ENCODE measurements at regions not wholly inside any gene's neighbourhood (a gene's known extent, or its start where the extent isn't known, plus 50 kb on each side); places are given as distances from the start of the nearest gene placed in this dataset.
"Not testable (repeated sequence)": the region's sequence is repeated elsewhere in the genome, so short reads cannot be mapped to it uniquely, and the experiment has no call there.

DNA sequence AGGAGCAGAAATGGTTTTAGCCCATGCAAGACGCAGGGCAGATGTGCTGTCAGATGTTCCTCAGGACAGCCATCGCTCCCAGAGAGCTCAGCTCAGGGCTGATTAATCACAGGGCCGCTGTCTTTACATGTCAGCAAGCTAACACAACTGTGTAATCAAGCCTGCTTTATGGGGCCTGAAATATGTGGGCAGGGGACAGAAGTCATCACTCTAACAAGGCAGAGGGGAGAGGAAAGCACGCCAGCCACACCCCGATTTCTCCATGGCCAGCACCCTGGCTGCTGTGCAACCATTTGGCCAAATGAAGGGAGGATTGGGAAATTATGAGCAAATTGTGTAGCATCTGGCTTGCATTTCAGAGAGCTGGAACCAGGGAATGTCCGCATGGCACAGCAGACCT lies 368.8 kb downstream of the NPHP4 start:
- DNase-seq = no peak

DNA sequence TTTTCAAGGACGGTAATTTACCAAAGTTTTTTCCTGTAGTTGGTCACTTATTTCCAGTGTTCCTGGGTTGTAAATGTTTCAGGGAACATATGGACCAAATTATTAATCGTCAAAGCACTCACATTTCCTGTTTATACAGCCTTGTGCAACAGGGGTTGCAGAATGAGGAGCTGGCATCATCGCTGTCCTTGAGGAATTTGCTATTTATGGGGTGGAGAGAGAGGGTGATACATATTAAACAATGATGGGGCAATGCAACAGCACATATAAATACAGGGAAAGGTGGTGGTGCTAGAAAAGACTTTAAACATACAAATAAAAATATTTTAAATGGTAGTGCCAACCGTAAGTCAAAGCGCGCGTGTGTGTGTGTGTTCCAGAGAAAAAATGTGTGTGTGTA lies 369.8 kb downstream of the NPHP4 start:
- no peak for DNase-seq

DNA sequence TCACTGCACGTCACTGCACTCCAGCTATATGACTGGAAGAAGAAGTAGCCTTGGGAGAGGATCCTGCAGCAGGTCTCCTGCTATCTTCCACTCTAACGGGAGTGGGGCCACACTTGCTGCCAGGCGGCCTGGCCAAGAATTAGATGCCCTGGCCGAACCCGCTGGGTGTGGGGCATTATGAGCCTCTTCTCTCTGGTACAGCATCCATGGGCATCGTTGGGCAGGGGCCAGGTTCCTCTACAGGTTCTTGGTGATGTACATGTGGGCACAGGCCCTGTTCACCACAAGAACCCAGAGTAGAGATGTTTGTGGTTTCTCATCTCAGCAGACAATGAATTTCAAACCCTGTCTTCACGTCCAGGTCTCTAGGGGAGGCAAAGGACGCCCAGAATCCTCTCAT lies 370.5 kb downstream of the NPHP4 start:
- DNase-seq = no peak

DNA sequence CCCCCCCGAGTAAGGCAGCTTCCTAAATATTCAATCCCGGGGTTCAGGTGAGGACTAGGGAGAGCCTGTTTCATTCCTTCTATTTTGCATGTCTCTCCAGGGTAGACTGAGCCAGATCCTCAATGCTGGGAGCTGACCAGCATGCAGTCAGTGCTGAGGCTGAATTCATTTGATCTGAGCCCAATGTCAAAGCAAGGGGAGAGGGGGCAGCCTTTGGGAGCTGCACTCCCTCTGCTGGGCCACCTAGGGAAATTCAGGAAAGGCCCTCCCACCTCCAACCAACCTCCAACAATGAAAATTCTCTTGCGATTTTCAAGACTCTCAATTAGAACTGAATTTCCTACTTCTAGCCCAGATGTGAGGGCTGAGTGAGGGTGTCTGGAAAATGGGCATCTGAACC lies 371.2 kb downstream of the NPHP4 start:
- DNase-seq = no peak

DNA sequence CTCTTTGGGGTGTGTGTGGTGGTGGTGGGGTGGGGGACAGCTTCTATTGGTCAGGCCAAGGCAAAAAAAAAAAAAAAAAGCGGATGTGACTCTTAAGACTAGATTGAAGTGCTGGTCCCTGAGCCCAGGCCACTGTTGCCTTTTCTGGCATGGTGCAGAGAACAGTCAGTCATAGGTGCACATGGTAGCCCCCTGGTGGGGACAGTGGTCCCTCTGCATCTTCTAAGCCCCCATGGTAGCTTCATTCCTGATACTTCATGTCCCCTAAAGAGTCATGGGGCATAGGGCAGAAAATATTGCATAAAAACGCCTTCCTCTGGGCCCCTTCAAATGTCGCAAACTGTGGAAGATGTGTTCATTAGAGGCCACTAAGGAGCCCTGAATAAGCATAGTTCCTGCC lies 371.8 kb downstream of the NPHP4 start:
- DNase-seq = no peak

DNA sequence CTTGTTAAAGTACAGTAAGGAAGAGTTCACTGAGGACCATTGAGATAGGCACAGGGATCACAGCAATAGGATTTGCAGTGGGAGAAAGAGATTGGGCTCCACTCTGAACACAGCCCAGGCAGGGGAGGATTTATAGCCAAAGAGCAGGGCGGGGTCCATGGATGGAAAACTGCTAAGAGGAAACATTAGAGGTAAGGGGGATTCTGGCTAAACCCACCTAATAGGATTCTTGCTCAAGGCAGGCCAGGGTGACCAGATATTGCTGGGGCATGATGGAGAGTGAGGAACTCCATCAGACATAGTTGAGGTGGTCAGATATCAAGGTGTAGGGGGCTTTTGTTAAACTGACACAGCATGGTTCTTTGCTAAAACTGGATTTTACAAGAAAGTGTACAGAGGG lies 372.8 kb downstream of the NPHP4 start:
- no peak for DNase-seq

DNA sequence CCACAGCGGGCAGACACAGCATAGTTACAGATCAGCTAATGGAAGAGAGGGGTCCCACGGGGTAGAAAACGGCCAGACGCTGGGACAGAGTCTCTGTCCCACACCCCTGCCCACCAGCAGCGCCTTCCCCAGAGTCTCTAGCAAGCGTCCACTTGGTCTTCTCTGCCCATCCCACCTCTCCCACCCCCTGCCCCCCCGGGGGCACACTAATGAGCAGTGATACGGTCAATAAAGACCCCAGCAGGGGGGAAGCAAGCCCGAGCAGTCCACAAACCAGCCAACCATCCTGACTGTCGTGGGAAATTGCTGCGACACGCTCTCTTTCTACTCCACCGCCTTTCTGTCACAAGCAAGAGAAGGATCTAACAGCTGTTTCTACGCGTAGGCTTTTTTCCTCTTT lies 374.7 kb downstream of the NPHP4 start:
- no peak for DNase-seq

DNA sequence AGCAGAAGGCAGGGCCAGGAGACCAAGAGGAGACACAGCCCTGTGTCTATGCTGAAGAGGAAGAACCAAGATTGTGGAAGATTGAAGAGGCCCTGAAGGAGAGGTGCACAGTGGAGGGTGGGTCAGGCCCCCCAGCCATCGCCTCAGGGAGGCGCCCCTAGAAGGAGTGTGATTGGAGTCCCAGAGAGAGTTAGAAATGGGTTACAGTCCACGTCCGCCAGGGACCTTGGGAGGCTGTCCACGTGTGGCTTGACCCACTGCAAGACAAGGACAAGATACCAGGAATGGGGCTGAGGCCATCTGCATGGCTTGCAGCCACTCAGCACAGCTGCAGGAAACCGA lies 375.1 kb downstream of the NPHP4 start:
- no peak for DNase-seq

DNA sequence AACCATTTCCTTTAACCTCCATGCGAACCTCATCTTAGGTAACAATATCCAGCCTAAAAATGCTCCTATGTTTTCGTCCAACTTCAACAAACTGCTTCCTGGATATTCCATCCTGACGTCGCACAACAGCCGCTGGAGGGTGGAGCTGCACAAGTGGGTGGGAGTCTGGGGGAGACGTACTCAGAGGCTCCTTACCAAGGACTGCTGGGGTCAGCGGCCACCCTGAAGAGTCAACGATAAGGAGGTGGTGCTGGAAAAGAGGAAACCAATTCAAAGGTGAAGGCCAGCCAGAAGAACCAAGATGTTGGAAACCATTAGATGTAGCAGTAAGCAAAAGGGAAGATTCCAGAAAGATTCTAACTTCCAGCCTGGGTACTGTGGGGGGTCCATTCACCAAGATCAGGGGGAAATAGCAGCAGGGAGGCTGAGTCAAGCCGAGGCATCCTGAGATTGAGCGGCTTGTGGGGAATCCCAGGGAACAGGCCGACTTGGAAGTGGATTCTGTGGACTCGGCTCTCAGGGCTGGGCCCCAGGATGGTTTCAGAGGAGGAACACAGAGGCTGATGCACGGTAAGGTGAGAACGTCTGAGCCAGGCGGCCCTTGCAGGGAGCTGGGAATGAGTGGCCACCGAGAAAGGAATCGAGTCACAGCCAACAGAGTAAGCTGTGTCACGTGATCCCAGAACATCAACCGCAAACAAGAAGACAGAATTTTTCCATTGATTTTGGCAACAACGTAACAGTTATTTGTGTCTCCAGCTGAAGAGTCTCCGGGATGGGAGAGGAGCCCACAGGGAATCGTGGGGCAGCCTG lies 375.7 kb downstream of the NPHP4 start:
- no peak for DNase-seq

DNA sequence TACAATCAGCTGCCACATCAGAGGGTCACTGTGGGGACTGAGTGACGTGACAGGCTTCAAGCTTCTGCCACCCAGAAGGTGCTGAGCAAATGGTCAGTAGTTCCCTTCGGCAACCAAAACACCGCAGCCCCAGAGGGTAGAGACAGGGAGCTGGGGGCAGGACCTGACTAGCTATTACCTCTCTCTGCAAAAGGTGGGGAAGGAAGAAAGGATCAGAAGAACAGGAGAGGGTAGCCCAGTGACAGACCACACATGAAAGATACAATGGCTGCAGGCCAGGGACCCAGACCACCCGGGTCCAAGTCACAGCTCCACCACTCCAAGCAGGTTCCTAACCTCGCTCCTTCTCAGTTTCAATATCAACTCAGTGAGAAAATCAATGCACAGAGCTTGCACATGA lies 377.1 kb downstream of the NPHP4 start:
- DNase-seq = no peak

DNA sequence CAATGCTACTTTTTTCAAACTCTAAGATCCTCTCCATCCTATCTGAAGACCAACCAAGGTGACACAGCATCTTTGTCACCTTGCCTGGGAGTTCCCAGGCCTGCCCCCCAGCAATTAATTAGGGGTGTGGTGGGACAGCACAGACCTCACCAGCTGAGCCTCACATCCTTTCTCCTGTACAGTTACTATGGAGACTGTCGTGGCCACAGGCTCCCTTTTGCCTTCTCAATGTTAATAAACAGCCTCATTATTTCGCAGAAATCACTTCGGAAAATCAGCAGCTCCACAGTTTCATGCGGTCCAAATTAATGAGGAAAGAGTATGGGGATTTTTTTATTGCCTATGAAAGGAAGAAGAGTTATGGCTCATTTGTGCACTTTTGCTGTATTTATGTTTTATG lies 378.3 kb downstream of the NPHP4 start:
- no peak for DNase-seq

DNA sequence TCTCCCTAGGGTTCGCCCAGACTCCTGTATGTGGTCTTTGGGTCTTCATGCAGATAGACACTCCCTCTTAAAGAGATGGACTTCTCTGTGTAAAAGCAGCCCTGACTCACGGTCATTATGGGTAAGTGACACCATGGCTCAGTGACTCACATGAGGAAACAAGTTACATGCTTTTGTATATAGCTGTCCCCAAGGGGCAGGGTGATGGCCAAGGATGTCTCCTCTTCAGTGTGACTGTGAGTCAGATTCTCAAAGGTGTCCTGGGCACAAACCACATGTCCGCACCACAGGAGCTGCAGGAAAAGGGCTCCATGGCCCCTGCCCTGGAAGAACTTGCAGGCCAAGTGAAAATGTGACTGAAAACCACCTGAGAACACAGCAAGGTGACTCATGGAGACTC lies 380.4 kb downstream of the NPHP4 start:
- no peak for DNase-seq

DNA sequence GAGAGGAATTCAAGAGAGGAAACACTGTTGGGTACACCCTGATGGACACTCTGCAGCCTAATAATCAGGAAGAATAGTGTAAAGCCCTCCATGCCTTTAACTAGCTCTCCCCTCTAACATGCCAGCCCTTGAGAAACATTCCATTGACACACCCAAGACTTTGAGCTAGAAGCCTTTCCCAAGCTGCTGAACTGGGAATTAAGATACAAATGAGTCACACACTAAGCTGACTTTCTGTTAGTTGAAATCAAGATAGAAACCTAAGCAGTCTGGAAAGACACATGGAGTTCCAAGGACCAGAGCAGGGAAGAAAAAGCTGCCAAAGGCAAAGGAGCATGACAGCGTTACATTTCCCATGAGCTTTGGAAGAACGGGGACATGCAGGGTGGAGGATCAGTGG lies 380.8 kb downstream of the NPHP4 start:
- DNase-seq = no peak

DNA sequence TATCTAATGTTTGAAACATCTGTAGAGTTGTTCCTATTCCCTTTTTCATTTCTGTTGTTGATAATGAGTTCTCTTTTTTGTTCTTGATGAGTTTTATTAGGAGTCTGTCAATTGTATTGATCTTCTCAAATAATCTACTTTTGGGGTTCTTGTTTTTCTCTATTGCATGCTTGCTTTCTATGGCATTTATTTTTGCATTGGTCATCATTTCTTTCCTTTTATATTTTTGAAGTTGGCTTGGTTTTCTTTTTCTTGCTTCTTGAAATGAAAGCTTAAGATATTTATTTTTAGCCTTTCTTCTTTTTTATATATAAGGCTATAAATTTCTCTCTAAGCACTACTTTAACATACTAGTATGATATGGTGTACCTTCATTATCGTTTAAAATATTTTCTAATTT lies 381.8 kb downstream of the NPHP4 start:
- DNase-seq = no peak

DNA sequence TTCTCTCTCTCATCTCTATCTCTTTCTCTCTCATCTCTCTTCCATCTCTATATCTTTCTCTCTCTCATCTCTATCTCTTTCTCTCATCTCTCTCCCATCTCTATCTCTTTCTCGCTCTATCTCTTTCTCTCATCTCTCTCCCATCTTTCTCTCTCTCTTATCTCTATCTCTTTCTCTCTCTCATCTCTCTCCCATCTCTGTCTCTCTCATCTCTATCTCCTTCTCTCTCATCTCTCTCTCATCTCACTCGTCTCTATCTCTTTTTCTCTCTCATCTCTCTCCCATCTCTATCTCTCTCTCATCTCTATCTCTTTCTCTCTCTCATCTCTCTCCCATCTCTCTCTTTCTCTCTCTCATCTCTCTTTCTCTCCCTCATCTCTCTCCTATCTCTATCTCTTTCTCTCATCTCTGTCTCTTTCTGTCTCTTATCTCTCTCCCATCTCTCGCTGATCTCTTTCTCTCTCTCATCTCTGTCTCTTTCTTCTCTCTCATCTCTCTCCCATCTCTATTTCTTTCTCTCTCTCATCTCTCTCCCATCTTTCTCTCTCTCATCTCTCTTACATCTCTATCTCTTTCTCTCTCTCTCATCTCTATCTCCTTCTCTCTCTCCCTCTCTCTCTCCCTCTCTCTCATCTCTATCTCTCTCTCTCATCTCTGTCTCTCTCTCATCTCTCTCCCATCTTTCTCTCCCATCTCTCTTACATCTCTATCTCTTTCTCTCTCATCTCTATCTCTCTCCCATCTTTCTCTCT lies 388.7 kb downstream of the NPHP4 start:
- DNase-seq = no peak

DNA sequence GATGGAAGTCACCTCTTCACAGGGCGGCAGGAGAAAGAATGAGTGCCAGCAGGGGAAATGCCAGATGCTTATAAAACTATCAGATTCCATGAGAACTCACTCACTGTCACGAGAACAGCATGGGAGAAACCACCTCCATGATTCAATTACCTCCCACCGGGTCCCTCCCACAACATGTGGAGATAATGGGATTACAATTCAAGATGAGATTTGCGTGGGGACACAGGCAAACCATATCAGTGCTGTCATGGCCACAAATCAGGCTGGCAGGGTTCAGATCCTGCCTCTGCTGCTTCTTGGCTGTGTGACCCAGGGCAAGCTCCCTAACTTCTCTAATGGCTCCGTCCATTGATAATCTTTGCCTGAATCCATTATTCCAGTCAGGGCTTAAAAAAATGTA lies 389.5 kb downstream of the NPHP4 start:
- not testable (repeated sequence) for DNase-seq

DNA sequence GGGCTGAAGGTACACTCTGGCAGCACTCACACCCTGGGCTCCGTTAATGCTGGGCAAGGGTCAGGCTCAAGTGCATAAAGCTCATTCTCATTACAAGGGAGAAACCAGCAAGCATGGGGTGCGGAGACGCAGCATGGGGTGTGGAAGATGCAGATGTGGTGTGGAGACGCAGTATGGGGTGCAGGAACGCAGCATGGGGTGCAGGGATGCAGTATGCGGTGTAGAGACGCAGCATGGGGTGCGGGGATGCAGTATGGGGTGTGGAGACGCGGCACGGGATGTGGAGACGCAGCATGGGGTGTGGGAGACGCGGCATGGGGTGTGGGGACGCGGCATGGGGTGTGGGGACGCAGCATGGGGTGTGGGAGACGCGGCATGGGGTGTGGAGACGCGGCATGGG lies 390.7 kb downstream of the NPHP4 start:
- DNase-seq = no peak

DNA sequence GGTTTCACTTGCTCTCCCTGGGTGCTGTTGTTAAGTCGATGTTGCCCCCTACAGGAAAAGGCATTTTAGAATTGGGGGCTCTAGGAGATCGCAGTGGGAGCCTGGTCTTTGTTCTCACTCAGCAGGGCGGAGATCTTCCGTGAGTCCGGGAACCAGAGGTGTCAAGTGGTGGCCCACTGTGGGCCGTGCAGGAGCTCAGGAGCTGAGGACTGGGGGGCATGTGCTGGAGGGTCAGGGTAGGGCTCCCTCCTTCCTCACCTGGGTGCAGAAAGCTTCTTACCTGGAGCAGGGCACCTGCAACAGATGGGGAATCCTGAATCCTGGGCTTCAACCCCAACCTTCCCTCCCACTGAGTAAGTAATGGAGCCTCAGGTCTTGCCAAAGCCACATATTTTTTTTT lies 392.7 kb downstream of the NPHP4 start:
- no peak for DNase-seq

DNA sequence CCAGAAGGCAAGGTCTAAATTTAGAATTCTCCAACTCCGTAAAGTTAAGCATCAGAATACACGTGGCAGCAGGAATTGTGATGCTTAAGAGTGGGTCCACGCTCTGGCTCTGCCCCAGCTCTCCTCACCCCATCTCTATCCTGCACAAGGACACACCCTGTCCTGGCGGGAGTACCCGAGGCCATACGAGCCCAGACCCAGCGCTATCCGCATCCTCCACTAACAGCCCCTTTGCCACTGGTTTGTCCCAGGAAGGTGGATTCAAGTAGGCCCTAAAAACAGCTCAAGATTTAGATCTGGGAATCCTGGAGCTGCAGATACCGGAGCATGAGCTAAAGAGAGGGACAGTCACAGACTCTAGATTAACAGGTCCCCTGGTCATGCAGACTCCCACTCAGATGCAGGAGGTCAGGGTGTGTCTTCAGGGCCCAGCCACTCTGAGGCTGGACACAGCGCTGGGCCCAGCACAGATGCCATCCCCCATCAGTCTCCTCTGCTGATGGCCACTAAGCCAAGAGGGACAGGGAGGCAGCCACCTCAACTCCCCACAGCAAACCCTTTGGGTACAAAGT lies 393.3 kb downstream of the NPHP4 start:
- DNase-seq = no peak

DNA sequence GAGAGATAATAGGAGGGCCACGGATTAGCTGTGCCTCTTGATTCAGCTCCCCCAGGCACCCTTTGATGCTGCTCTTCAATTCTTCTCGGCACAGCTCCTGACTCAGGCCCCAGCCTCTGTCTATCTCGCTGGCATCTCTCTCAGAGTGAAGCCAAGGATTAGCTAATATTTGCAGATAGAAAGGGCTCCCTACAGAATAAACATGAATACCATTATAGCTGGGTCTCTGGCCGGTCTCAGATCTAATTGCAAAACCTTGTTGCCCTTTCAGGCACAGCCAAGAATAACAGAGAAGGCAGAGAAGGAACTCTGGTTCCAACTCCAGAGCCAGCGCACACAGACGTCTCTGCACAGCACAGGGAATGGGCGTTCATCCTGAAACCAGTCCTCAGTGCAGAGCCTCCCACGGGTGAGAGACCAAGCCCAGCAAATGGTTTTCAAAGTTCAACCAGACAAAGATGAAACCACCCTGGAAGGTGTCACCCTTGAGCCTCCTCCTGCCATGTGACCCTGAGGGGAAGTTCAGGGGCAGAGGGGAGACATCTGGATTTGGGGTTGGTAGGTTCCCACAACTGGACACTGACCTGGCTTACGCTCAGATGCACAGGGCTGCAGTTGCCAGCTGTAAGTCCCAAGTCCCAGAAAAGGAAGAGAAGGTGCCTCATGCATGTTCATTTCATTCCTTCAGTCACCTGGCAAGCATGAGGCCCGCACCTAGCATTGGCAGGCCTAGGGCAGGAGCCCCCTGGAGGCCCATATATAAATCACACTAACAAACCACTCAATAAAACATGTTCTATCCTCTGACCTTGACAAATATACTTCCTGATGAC lies 394.0 kb downstream of the NPHP4 start:
- no peak for DNase-seq

DNA sequence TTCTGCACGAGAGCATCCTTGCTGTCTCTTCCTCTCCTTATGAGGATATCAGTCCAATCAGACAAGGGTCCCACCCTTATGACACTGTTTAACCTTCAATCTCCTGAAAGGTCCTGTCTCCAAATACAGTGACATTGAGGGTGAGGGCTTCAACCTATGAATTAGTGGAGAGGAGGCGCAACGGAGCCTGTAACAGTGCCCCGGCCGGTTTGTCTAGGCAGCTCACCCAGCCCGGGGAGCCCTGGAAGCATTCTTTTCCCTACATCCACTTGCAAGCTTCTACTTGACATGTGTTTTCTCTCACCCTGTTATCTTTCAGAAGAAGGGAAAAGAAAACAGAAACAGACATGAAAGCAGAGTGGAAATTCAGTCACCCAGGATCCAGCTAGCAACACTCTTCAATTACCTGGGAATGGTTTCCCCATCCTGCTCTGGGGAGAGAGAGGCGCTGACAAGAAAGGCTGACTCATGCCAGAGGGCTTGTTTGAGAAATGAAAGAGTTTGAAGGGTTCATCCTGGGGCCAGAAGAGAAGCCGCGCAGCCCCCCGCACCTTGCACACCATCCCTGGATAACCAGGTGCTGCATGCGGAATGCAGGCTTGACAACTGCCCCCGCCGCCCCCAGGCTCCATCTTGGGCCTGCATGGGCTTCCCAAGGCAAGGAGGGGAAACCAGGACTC lies 394.9 kb downstream of the NPHP4 start:
- no peak for DNase-seq

DNA sequence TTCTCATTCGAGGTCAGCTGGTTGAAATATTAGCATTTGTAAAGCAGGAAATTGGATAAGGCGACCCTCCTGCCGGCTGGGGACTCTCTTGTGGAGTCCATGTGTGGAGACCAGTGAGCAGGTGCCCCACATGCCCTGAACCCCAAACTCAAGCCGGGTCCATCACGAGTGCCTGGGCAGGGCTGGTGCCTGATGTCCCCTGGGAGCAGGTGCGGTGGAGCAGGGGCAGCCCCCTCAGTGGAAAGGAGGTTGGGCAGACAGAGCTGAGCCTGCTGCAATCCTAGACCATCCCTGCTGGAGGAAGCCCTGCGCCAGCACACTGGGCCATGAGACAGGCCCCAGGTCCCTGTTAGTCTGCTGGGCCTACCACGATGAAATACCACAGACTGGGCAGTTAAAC lies 395.6 kb downstream of the NPHP4 start:
- DNase-seq = no peak

Data from activated CD4-positive, alpha-beta T cell treated with anti-CD3 and anti-CD28 coated beads for 1 hour (primary cell).